ENCODE measurements at regions not wholly inside any gene's neighbourhood (a gene's known extent, or its start where the extent isn't known, plus 50 kb on each side); places are given as distances from the start of the nearest gene placed in this dataset.

- no peaks in the 10 kb centered on the region for H3K27me3 Mint-ChIP-seq (ENCODE audit: low read depth)
- no peaks in the 10 kb centered on the region for H3K4me1 Mint-ChIP-seq (ENCODE audit: low read depth)
- no peak overlapping the region for H3K27ac Mint-ChIP-seq
- no peaks in the 10 kb centered on the region for H3K9me3 Mint-ChIP-seq
- no peak overlapping the region for H3K4me3 Mint-ChIP-seq
- no peaks in the 10 kb centered on the region for H3K36me3 Mint-ChIP-seq (ENCODE audit: low read depth)
Measured at GRCh38 chr1:56019472-56019871, 559.9 kb downstream of the PLPP3 start.

DNA sequence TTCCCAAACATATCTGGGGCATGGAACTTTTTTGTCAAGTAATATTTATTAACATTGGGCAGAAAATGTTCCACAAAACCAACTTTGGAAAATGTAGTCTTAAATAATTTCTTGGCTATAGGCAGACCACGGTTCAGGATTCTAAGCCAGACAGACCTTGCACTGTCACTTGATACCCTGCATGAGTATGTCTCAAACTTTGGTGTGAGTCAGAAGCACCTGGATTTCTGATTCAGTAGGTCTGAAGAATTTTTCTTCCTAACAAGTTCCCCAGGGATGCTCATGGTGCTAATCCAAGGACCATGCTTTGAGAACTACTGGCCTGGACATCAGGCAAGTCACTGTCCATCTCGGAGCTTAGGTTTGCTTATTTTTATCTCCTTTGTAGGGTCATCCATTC, 562.0 kb downstream of the PLPP3 start:
- Mint-ChIP-seq H3K9me3 (no peaks in the 10 kb centered on the region), H3K27me3 (ENCODE audit: low read depth) (no peaks in the 10 kb centered on the region), H3K27ac (no peak overlapping the region), H3K4me3 (no peak overlapping the region), H3K36me3 (ENCODE audit: low read depth) (no peaks in the 10 kb centered on the region), H3K4me1 (ENCODE audit: low read depth) (no peaks in the 10 kb centered on the region)

GRCh38 chr1:56003846-56004245, 575.5 kb downstream of the PLPP3 start:
- Mint-ChIP-seq H3K27me3 (ENCODE audit: low read depth) (no peaks in the 10 kb centered on the region), H3K4me3 (no peak overlapping the region), H3K9me3 (no peaks in the 10 kb centered on the region), H3K27ac (no peak overlapping the region), H3K36me3 (ENCODE audit: low read depth) (no peaks in the 10 kb centered on the region), H3K4me1 (ENCODE audit: low read depth) (no peaks in the 10 kb centered on the region)

GRCh38 chr1:56002231-56002630, 577.1 kb downstream of the PLPP3 start:
- no peak overlapping the region for H3K27ac Mint-ChIP-seq
- no peaks in the 10 kb centered on the region for H3K4me1 Mint-ChIP-seq (ENCODE audit: low read depth)
- no peaks in the 10 kb centered on the region for H3K36me3 Mint-ChIP-seq (ENCODE audit: low read depth)
- no peaks in the 10 kb centered on the region for H3K9me3 Mint-ChIP-seq
- H3K4me3 Mint-ChIP-seq = no peak overlapping the region
- H3K27me3 Mint-ChIP-seq (ENCODE audit: low read depth) = no peaks in the 10 kb centered on the region

DNA sequence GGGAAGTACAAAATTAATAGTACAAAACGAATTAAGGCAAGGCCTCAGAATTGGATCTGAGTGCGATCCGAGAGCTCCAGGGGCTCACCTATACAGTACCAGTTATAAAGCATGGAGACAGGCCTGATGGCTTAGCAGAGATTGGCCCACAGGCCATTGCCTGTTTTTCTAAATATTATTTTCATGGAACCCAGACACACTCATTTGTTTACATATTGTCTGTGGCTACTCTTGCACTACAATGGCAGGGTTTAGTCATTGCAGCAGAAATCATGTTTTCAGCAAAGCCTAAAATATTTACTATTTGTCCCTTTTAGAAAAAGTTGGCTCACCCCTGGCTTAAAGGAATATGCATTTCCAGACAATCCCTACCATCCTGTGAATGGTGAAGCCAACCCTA, 578.9 kb downstream of the PLPP3 start:
- H3K4me1 Mint-ChIP-seq (ENCODE audit: low read depth) = no peaks in the 10 kb centered on the region
- H3K27ac Mint-ChIP-seq = no peak overlapping the region
- H3K9me3 Mint-ChIP-seq = no peaks in the 10 kb centered on the region
- H3K27me3 Mint-ChIP-seq (ENCODE audit: low read depth) = no peaks in the 10 kb centered on the region
- H3K36me3 Mint-ChIP-seq (ENCODE audit: low read depth) = no peaks in the 10 kb centered on the region
- no peak overlapping the region for H3K4me3 Mint-ChIP-seq

DNA sequence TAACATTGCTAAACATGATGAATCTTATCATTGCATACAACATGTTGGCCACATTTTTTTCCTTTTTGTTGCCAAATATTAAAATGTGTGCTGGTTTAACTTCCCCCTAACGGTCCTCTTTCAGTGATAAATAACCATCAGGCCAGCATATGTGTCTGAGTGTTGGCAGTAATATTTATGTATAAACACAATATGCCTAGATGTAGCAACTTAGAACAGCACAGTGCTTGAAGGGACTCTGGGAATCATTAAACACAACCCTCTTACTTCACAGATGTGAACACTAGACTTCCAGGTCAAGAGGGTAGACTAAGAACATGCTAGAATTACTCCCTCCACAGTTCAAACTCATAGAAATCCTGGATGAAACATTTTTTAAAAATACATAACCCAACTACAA, 581.8 kb downstream of the PLPP3 start:
- H3K4me3 Mint-ChIP-seq = no peak overlapping the region
- no peaks in the 10 kb centered on the region for H3K4me1 Mint-ChIP-seq (ENCODE audit: low read depth)
- peaks cover 5% of the 10 kb centered on the region for H3K9me3 Mint-ChIP-seq
- no peaks in the 10 kb centered on the region for H3K36me3 Mint-ChIP-seq (ENCODE audit: low read depth)
- no peak overlapping the region for H3K27ac Mint-ChIP-seq
- H3K27me3 Mint-ChIP-seq (ENCODE audit: low read depth) = no peaks in the 10 kb centered on the region

DNA sequence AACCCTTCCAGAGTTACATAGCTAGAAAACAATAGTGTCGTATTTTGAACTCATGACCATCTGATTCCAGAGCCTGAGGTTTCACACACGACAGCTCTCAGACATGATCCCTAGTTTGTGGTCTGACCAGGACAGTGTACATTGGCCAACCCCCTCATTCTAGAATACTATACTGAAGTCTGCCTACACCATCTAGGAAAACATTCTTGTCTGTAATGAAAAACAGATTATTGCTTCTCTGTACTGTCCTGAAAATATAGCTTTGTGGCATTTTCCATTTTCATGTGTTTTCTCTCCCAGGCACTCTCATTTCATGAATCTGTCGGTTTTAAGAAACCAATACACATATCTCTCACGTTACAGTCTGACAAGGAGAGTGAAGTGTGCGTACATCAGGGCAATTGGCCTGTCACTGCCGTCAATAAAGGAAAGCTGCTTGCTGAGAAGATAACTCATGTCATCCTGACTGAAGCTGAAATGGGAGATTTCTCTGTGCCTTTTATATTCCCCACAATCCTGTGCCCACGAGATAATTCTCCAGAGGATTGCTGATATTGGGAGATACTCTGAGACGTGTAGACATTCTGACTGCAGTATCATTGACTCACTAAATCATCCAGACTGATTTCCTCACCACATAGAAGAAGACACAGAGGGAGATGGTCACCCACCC, 585.6 kb downstream of the PLPP3 start:
- no peaks in the 10 kb centered on the region for H3K36me3 Mint-ChIP-seq (ENCODE audit: low read depth)
- no peak overlapping the region for H3K4me3 Mint-ChIP-seq
- no peaks in the 10 kb centered on the region for H3K27me3 Mint-ChIP-seq (ENCODE audit: low read depth)
- H3K4me1 Mint-ChIP-seq (ENCODE audit: low read depth) = no peaks in the 10 kb centered on the region
- peaks cover 5% of the 10 kb centered on the region for H3K9me3 Mint-ChIP-seq
- H3K27ac Mint-ChIP-seq = no peak overlapping the region

DNA sequence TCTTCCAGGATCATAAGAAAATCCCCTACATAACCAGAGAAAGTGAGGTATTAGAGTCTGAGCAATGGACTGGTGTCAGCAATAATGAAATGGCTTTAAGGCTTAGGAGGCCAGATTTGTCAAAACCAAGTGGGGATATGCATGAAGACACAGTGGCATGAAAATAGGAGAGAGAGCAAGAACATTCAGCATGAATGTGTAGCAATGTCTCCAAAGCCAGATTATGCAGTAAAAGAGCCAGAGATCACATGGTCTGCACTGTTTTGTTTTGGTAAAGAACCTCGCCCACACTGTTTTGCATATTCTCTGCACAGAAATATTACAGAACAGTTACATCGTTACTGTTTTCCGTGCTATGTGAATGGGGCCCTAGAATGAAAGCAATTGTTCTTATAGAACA, 589.4 kb downstream of the PLPP3 start:
- no peaks in the 10 kb centered on the region for H3K4me1 Mint-ChIP-seq (ENCODE audit: low read depth)
- peaks cover 5% of the 10 kb centered on the region for H3K9me3 Mint-ChIP-seq
- no peaks in the 10 kb centered on the region for H3K36me3 Mint-ChIP-seq (ENCODE audit: low read depth)
- H3K4me3 Mint-ChIP-seq = no peak overlapping the region
- no peak overlapping the region for H3K27ac Mint-ChIP-seq
- H3K27me3 Mint-ChIP-seq (ENCODE audit: low read depth) = no peaks in the 10 kb centered on the region

DNA sequence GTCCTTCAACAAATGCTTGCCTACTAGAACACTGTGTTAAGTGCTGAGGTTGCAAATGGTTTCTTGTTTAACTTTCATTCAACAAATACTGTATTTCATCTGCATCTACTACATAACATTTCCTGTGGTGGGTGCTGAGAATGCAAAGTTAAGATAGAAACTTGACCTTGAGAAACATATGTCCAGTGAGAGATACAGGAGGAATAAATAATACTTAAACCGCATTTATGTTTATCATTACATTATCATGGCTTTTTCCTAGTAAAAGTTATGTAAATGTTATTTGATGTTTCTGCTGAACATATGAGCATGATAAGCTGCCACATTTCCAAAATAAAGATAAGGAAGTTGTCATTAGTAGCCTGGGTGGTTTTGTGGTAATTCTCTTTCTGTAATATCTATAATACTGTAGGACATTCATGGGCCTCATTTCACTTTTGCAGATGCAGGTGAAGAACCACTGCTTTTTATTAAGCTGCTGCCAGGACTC, 590.4 kb downstream of the PLPP3 start:
- Mint-ChIP-seq H3K36me3 (ENCODE audit: low read depth) (no peaks in the 10 kb centered on the region), H3K9me3 (no peaks in the 10 kb centered on the region), H3K27me3 (ENCODE audit: low read depth) (no peaks in the 10 kb centered on the region), H3K4me1 (ENCODE audit: low read depth) (no peaks in the 10 kb centered on the region), H3K4me3 (no peak overlapping the region), H3K27ac (no peak overlapping the region)

GRCh38 chr1:55987491-55988249, 591.7 kb downstream of the PLPP3 start:
- H3K27me3 Mint-ChIP-seq (ENCODE audit: low read depth) = no peaks in the 10 kb centered on the region
- no peaks in the 10 kb centered on the region for H3K4me1 Mint-ChIP-seq (ENCODE audit: low read depth)
- no peaks in the 10 kb centered on the region for H3K36me3 Mint-ChIP-seq (ENCODE audit: low read depth)
- H3K4me3 Mint-ChIP-seq = no peak overlapping the region
- no peak overlapping the region for H3K27ac Mint-ChIP-seq
- H3K9me3 Mint-ChIP-seq = no peaks in the 10 kb centered on the region

- Mint-ChIP-seq H3K27me3 (ENCODE audit: low read depth) (no peaks in the 10 kb centered on the region), H3K36me3 (ENCODE audit: low read depth) (no peaks in the 10 kb centered on the region), H3K4me1 (ENCODE audit: low read depth) (no peaks in the 10 kb centered on the region), H3K9me3 (no peaks in the 10 kb centered on the region), H3K4me3 (no peak overlapping the region), H3K27ac (no peak overlapping the region)
Measured at GRCh38 chr1:55986003-55986402, 593.4 kb downstream of the PLPP3 start.

GRCh38 chr1:55981010-55981650, 598.2 kb downstream of the PLPP3 start:
- Mint-ChIP-seq H3K36me3 (ENCODE audit: low read depth) (no peaks in the 10 kb centered on the region), H3K4me1 (ENCODE audit: low read depth) (no peaks in the 10 kb centered on the region), H3K27ac (no peak overlapping the region), H3K9me3 (no peaks in the 10 kb centered on the region), H3K27me3 (ENCODE audit: low read depth) (no peaks in the 10 kb centered on the region), H3K4me3 (no peak overlapping the region)

- Mint-ChIP-seq H3K4me1 (ENCODE audit: low read depth) (no peaks in the 10 kb centered on the region), H3K27ac (no peak overlapping the region), H3K27me3 (ENCODE audit: low read depth) (no peaks in the 10 kb centered on the region), H3K36me3 (ENCODE audit: low read depth) (no peaks in the 10 kb centered on the region), H3K9me3 (no peaks in the 10 kb centered on the region), H3K4me3 (no peak overlapping the region)
Measured at GRCh38 chr1:55980582-55980981, 598.8 kb downstream of the PLPP3 start.

DNA sequence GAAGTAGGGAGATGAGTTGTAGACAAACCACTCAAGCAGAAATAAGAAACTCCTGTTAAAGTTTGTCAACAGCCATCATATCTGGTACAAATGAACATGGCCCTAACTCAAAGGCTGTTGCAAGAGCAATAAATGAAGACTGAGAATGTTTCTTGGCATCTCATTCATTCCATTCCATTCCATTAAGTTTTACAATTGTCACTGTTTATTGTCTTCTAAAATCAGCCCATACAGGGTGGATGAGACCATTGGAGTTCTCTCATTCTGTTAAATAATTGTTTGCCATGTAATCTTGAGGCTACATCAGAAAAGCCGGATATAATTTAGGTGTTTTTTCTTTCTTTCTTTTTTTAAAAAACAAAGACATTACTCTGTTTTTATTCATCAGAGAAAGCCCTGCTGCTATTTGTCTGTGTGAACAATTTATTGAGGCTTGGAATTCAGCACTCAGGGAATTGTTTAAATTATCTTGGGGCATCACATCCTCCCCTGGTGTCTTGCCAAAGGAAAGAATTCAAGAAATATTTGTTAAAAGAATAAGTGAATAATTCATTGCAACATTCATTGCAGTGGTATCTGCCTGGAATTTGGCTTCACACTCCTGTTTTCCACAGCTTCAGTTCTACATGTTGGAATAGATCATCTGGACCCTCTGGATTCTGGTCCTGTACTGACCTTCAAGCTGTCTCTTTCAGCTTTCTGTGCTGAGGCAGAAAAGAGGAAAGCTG, 604.5 kb downstream of the PLPP3 start:
- no peak overlapping the region for H3K4me3 Mint-ChIP-seq
- H3K27me3 Mint-ChIP-seq (ENCODE audit: low read depth) = no peaks in the 10 kb centered on the region
- H3K9me3 Mint-ChIP-seq = no peaks in the 10 kb centered on the region
- H3K4me1 Mint-ChIP-seq (ENCODE audit: low read depth) = no peaks in the 10 kb centered on the region
- H3K36me3 Mint-ChIP-seq (ENCODE audit: low read depth) = no peaks in the 10 kb centered on the region
- H3K27ac Mint-ChIP-seq = no peak overlapping the region

Measured in T-helper 1 cell treated with Interleukin-12 subunit alpha and Interleukin-12 subunit beta and Interleukin-4 antibody, amounts not matched to agents 30 μg/mL and 1 μg/mL, for 36 hours (primary cell).